ENCODE measurements at regions not wholly inside any gene's neighbourhood (a gene's known extent, or its start where the extent isn't known, plus 50 kb on each side); places are given as distances from the start of the nearest gene placed in this dataset.

GRCh38 chr2:129059476-129059875 is 740.8 kb upstream of the HS6ST1 start:
- no peaks in the 10 kb centered on the region for H3K27me3 ChIP-seq
- H3K9me3 ChIP-seq = no peaks in the 10 kb centered on the region
- WGBS, 2 donors = 91 to 93% methylated on average over 7 of the region's 7 CpGs
- H3K27ac ChIP-seq = no peak overlapping the region
- no peak for TF ChIP-seq POLR2A (IDR thresholded peaks at IDR 0.05)
- no peak for TF ChIP-seq CTCF (IDR thresholded peaks at IDR 0.05)
- TF ChIP-seq EP300 (IDR thresholded peaks at IDR 0.05) = no peak
- no peak overlapping the region for H3K4me3 ChIP-seq
- no peak for DNase-seq (ENCODE audit: low spot score in 2 of 2)
- no peaks in the 10 kb centered on the region for H3K36me3 ChIP-seq
- H3K4me1 ChIP-seq = no peaks in the 10 kb centered on the region

DNA sequence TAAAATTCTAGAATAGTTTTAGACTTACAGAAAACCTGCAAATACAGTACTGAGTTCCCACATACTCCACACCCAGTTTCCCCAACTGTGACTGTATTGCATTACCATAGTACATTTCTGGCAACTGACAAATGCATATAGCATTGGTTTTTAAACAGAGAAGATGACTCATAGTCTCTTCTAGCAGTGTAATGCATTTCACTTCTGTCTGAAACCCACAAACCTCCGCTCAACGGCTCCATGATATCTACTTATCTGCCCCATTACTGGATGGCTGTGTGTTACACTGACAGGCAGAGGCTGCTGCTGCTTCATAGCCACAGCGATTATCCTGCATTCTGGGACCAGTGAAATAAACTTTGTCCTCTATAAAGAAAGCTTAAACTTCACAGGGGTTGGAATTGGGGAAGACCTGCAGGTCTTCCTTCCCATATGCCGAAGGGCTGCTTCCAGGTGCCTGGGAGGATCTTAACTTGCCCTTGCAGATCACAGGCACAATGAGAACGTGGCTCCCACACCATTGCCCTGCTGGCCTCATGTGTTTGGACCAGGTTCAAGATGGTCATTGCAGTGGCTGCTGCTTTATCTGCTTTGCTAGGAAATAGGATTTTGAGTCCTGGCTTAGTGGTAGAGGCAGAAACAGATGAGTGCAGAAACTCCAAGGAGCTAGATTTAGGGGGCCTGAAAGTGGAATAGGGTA is 742.6 kb upstream of the HS6ST1 start:
- Histone ChIP-seq H3K27ac (no peak overlapping the region), H3K9me3 (no peaks in the 10 kb centered on the region), H3K36me3 (no peaks in the 10 kb centered on the region), H3K4me1 (no peaks in the 10 kb centered on the region), H3K27me3 (no peaks in the 10 kb centered on the region), H3K4me3 (no peak overlapping the region)
- TF ChIP-seq CTCF (IDR thresholded peaks at IDR 0.05) (no peak), EP300 (IDR thresholded peaks at IDR 0.05) (no peak), POLR2A (IDR thresholded peaks at IDR 0.05) (no peak)
- 69 to 78% methylated on average over 5 of the region's 5 CpGs for WGBS, 2 donors
- no peak for DNase-seq (ENCODE audit: low spot score in 2 of 2)

DNA sequence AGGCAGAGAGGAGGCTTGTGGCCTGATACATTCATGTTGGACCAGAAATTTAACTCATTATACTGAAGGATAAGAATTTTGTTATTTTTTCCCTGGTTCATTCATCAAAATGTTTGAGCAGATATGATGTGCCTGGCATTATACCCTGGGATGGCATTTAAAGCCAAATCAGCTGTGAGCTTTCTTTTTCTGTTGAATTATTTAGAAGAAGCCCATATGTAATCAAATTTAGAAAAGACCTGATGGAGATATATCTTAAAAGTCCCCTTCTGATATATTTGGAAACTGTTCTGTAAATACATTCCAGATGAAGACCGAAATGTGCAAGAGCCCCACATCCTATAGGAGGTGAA is 743.1 kb upstream of the HS6ST1 start:
- no peaks in the 10 kb centered on the region for H3K27me3 ChIP-seq
- no peaks in the 10 kb centered on the region for H3K4me1 ChIP-seq
- TF ChIP-seq POLR2A (IDR thresholded peaks at IDR 0.05) (no peak), EP300 (IDR thresholded peaks at IDR 0.05) (no peak), CTCF (IDR thresholded peaks at IDR 0.05) (no peak)
- no peak overlapping the region for H3K27ac ChIP-seq
- no peaks in the 10 kb centered on the region for H3K36me3 ChIP-seq
- 39 to 95% methylated on average over 1 of the region's 1 CpG for WGBS, 2 donors
- H3K4me3 ChIP-seq = no peak overlapping the region
- no peaks in the 10 kb centered on the region for H3K9me3 ChIP-seq
- no peak for DNase-seq (ENCODE audit: low spot score in 2 of 2)

GRCh38 chr2:129062146-129062912 is 743.7 kb upstream of the HS6ST1 start:
- Histone ChIP-seq H3K27me3 (no peaks in the 10 kb centered on the region), H3K4me3 (no peak overlapping the region), H3K36me3 (no peaks in the 10 kb centered on the region), H3K4me1 (no peaks in the 10 kb centered on the region), H3K9me3 (no peaks in the 10 kb centered on the region), H3K27ac (no peak overlapping the region)
- WGBS, 2 donors = 89 to 93% methylated on average over 9 of the region's 9 CpGs
- TF ChIP-seq CTCF (IDR thresholded peaks at IDR 0.05) (no peak), EP300 (IDR thresholded peaks at IDR 0.05) (no peak), POLR2A (IDR thresholded peaks at IDR 0.05) (no peak)
- DNase-seq (ENCODE audit: low spot score in 2 of 2) = no peak

DNA sequence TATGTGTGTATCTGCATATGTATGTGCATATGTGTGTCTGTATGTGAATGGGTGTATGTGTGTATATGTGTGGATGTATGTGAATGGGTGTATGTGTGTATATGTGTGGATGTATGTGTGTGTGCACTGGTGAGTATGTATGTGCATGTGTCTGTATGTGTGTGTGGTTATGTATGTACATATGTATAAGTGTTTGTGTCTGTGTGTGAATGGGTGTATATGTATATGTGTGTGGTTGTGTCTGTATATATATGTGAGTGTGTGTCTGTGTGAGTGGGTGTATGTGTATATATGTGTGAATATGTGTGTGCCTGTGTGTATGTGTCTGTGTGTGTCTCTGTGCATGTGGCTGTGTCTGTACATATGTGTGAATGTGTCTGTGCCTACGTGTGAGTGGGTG is 748.4 kb upstream of the HS6ST1 start:
- DNase-seq (ENCODE audit: low spot score in 2 of 2) = no peak
- H3K27ac ChIP-seq = no peak overlapping the region
- H3K4me3 ChIP-seq = no peak overlapping the region
- H3K9me3 ChIP-seq = no peaks in the 10 kb centered on the region
- no peaks in the 10 kb centered on the region for H3K4me1 ChIP-seq
- no peaks in the 10 kb centered on the region for H3K36me3 ChIP-seq
- 75 to 91% methylated on average over 1 of the region's 1 CpG for WGBS, 2 donors
- no peaks in the 10 kb centered on the region for H3K27me3 ChIP-seq
- TF ChIP-seq EP300 (IDR thresholded peaks at IDR 0.05) = no peak
